Testis (tissue), 2 donors: ENCODE measurements at regions not wholly inside any gene's neighbourhood (a gene's known extent, or its start where the extent isn't known, plus 50 kb on each side); places are given as distances from the start of the nearest gene placed in this dataset.

ENCODE experiments used
- DNase-seq: peaks from one replicate; pipeline ENCODE4 v3.0.0-alpha.2; 2019
- H3K27ac ChIP-seq, 2 donors: fragments of 200-600 bp; sonication (generic); one replicate each; pipeline ENCODE4 v1.5.1; 2019
- H3K27me3 ChIP-seq: fragments of 200-600 bp; sonication (generic); one replicate; pipeline ENCODE4 v1.5.1; 2019
- H3K36me3 ChIP-seq: fragments of 200-600 bp; sonication (generic); one replicate; pipeline ENCODE4 v1.5.1; 2017; ENCODE audit warnings: low read depth; ENCODE audit errors: missing control alignments
- H3K4me1 ChIP-seq: fragments of 200-600 bp; sonication (generic); one replicate; pipeline ENCODE4 v1.5.1; 2019
- H3K4me3 ChIP-seq, 2 donors: fragments of 200-600 bp; sonication (generic); one replicate each; pipeline ENCODE4 v1.5.1; 2017 to 2019
- H3K9me3 ChIP-seq: fragments of 200-600 bp; sonication (generic); one replicate; pipeline ENCODE4 v1.5.1; 2017
- POLR2A ChIP-seq: fragments of 450-650 bp; IDR thresholded peaks from one replicate; pipeline ENCODE4 v1.6.1; 2017; ENCODE audit warnings: antibody characterized with exemption, mild to moderate bottlenecking, moderate library complexity
- WGBS, 2 donors: methylation state at CpG; one replicate each; pipeline ENCODE4 v1.1.5; 2018; 5-methylcytosine and 5-hydroxymethylcytosine counted together
- intact Hi-C: fragments of 100-400 bp; cut with DNase I; formaldehyde crosslinking; loops from one replicate; pipeline ENCODE4 v1.15.1; 2023; ENCODE audit warnings: low total_unique reads
- TF ChIP-seq, protein P1 (sequence below), 3 experiments: fragments of 450-650 bp in 2 of 3; fragments of 200-600 bp in 1 of 3; sonication (generic) in 1 of 3; IDR thresholded peaks; one replicate each; pipeline ENCODE4 v1.5.1; 2016 to 2019; ENCODE audit warnings: antibody characterized with exemption in 3 of 3, mild to moderate bottlenecking in 2 of 3, moderate library complexity in 1 of 3

DNA sequence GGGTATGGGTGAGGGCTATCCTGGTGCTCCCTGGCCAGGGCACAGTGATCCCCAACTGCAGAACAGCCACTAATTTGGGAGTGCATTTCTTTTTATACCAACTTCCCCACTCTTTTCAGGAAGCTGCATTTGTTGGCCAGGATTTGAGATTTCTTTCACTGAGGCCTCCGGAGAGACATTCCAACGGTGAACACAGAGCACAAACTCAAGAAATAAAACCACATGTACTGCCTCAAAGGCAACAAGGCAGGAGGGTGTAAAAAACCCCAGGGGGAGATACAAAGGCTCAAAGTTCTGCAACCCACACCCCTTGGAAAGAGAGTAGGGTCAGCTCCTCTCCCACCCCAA is 65.3 kb downstream of the CPN2 start:
- no peak overlapping the region for H3K27ac ChIP-seq
- intact Hi-C loops = no loop called here

DNA sequence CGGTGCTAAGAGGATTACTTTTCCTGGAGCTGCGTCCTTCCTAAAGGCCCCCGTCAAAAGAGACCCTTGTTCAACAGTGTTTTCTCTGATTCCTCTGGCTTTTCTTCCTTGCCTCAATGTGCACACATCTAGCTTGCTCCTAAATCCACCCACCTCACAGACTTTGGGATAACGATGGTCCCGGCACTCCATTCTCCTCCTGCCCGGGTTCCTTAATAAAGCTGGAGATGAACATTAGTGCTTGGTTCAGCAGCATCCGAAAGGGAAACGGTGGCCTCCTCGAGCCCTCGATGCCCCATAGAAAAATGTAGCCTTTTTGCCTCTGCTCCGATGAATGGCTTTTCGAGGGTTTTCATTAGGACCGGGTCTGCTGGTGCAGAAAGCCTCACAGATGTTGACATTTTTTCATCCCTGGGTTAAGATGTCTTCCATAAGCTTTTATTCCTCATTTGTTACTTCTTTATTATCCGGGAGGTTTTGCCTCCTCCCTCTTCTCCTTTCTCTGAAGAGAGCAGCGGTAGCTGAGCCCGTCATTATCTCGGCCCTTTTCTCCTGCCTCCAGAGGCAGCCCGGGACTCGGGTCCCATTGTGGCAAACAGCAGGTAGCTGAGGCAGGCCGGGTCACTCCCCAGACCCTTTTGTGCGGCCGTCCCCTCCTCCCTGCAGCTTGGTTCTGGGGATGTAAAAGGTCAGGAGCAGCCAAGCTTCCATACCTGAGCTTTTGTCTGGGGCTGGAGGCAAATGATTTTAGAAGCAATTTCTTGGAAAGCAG is 64.6 kb downstream of the CPN2 start:
- Histone ChIP-seq H3K4me3 (no peak overlapping the region), H3K4me1 (no peaks in the 10 kb centered on the region), H3K27me3 (no peaks in the 10 kb centered on the region), H3K36me3 (no peaks in the 10 kb centered on the region), H3K27ac (no peak overlapping the region), H3K9me3 (no peaks in the 10 kb centered on the region)
- intact Hi-C loops = no loop called here
- TF ChIP-seq, protein P1, sequence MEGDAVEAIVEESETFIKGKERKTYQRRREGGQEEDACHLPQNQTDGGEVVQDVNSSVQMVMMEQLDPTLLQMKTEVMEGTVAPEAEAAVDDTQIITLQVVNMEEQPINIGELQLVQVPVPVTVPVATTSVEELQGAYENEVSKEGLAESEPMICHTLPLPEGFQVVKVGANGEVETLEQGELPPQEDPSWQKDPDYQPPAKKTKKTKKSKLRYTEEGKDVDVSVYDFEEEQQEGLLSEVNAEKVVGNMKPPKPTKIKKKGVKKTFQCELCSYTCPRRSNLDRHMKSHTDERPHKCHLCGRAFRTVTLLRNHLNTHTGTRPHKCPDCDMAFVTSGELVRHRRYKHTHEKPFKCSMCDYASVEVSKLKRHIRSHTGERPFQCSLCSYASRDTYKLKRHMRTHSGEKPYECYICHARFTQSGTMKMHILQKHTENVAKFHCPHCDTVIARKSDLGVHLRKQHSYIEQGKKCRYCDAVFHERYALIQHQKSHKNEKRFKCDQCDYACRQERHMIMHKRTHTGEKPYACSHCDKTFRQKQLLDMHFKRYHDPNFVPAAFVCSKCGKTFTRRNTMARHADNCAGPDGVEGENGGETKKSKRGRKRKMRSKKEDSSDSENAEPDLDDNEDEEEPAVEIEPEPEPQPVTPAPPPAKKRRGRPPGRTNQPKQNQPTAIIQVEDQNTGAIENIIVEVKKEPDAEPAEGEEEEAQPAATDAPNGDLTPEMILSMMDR (IDR thresholded peaks at IDR 0.05) = no peak
- no peak for TF ChIP-seq POLR2A
- 70 to 71% methylated on average over 22 of the region's 22 CpGs for WGBS, 2 donors
- no peak for DNase-seq

More for the DNA sequence above, 65.3 kb downstream of the CPN2 start:
- Histone ChIP-seq H3K27me3 (no peaks in the 10 kb centered on the region), H3K9me3 (no peaks in the 10 kb centered on the region), H3K36me3 (no peaks in the 10 kb centered on the region), H3K4me3 (no peak overlapping the region), H3K4me1 (no peaks in the 10 kb centered on the region)
- peak; percentile 15 for DNase-seq
- TF ChIP-seq, protein P1 (IDR thresholded peaks at IDR 0.05) = no peak
- TF ChIP-seq POLR2A = no peak
- WGBS, 2 donors = 27 to 36% methylated on average over 2 of the region's 2 CpGs

DNA sequence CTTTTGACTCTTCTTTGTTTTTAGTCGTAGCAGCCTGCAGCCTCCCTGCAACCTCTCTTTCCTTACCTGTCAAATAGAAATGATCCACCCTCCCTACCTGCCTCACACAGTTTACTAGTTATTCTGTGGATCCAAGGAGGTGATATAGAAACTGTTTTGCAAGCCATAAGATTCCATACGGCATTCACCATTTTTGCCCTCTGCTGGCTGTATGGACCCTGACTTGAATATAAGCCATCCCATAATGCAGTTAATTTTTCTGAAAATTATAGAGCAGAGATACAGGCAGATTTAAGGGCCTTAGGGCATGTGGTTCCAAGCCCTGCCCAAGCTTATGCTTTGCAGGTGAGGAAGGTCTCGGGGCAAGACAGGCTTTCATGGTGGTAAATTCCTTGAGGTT is 63.8 kb downstream of the CPN2 start:
- Histone ChIP-seq H3K9me3 (no peaks in the 10 kb centered on the region), H3K4me3 (no peak overlapping the region), H3K4me1 (no peaks in the 10 kb centered on the region), H3K27ac (no peak overlapping the region), H3K36me3 (no peaks in the 10 kb centered on the region), H3K27me3 (no peaks in the 10 kb centered on the region)
- intact Hi-C loops = no loop called here
- WGBS, 2 donors = 88 to 94% methylated on average over 3 of the region's 3 CpGs
- TF ChIP-seq, protein P1 (IDR thresholded peaks at IDR 0.05) = no peak
- no peak for TF ChIP-seq POLR2A
- no peak for DNase-seq

DNA sequence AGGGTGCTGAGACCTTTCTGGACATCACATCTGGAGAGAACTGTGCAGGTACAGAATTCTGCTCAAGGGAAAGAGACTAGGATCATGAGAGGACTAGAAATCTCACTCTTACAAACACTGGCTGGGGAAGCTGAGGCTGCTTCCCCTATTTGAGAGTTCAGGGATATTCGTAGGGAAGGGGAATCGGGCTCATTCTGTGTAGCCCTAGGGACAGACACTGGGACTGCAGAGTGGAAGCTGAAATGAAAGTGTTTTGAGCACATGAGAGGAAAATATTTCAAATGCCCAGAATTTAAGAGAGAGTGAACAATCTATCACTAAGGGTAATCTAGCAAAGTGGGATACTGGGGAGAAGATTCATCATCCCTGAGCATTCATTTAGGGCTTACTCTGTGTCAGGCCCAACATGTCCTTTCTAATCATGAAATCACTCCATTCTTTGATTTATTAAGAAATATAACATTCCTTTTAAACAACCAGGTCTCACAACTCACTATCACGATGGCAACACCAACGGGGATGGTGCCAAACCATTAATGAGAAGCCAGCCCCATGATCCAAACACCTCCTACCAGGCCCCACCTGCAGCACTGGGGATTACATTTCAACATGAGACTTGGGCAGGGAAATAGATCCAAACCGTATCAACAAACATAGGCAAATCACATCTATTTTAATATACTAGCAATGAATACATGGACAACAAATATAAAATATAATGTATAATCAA is 63.0 kb downstream of the CPN2 start:
- Histone ChIP-seq H3K9me3 (no peaks in the 10 kb centered on the region), H3K27ac (no peak overlapping the region), H3K4me3 (no peak overlapping the region), H3K4me1 (no peaks in the 10 kb centered on the region), H3K36me3 (no peaks in the 10 kb centered on the region), H3K27me3 (no peaks in the 10 kb centered on the region)
- TF ChIP-seq, protein P1 (IDR thresholded peaks at IDR 0.05) = no peak
- TF ChIP-seq POLR2A = no peak
- 89 to 94% methylated on average over 5 of the region's 5 CpGs for WGBS, 2 donors
- no peak for DNase-seq
- intact Hi-C loops = no loop called here
